ENCODE measurements at regions not wholly inside any gene's neighbourhood (a gene's known extent, or its start where the extent isn't known, plus 50 kb on each side); places are given as distances from the start of the nearest gene placed in this dataset.
"Not testable (repeated sequence)": the region's sequence is repeated elsewhere in the genome, so short reads cannot be mapped to it uniquely, and the experiment has no call there.

- Histone ChIP-seq H4K20me1 (ENCODE audit: control insufficient read depth, insufficient read depth) (no peaks in the 10 kb centered on the region), H3K27ac (ENCODE audit: control insufficient read depth, insufficient read depth) (no peak overlapping the region), H3K4me1 (ENCODE audit: control insufficient read depth, insufficient read depth, low read length) (no peaks in the 10 kb centered on the region), H3K79me2 (ENCODE audit: control insufficient read depth, insufficient read depth, low read length) (no peaks in the 10 kb centered on the region), H2AFZ (ENCODE audit: control insufficient read depth, low read depth, low read length) (no peak overlapping the region), H3K36me3 (ENCODE audit: control insufficient read depth in 2 of 2, insufficient read depth in 2 of 2, low read length in 1 of 2) (no peaks in the 10 kb centered on the region), H3K9me3 (replicated peaks; ENCODE audit: control insufficient read depth, insufficient read depth, low read length) (no peaks in the 10 kb centered on the region), H3K27me3 (replicated peaks in 1 of 2; ENCODE audit: control insufficient read depth in 2 of 2, insufficient read depth in 2 of 2, low read length in 1 of 2) (no peaks in the 10 kb centered on the region), H3K4me3 (no peak overlapping the region), H3K4me2 (ENCODE audit: control insufficient read depth, insufficient read depth) (no peak overlapping the region), H3K9ac (ENCODE audit: control insufficient read depth, insufficient read depth, low read length) (no peak overlapping the region)
- no peak for FAIRE-seq
- 5% methylated on average over 27 of the region's 27 CpGs for WGBS (ENCODE audit: insufficient coverage, insufficient replicate concordance, low lambda C conversion rate, missing lambda C conversion rate)
- intact Hi-C loops (cut with micrococcal nuclease; ENCODE audit: unreplicated experiment) (loop anchor here (1.0 to 10.0 kb wide), 2 partner anchors 77 to 615 kb away; partner anchors contain the start of gene GADD45G), in situ Hi-C loops (cut with MboI) (loop anchor here (10.0 kb wide), 1 partner anchor 545 kb away; no protein-coding TSS in a partner anchor)
- DNase-seq (ENCODE audit: low read depth, low spot score): no peak
- CTCF ChIA-PET: interaction anchor here (0.7 kb wide), 1 partner anchor 622 kb away, joined by 3 read pairs; no protein-coding TSS in a partner anchor
- TF ChIP-seq RAD21 (IDR thresholded peaks at IDR 0.05; ENCODE audit: insufficient read depth, low read depth, low read length) (peak; percentile 65), SMC3 (IDR thresholded peaks at IDR 0.05; ENCODE audit: borderline replicate concordance, low read length) (peak; percentile 61), CHD4 (IDR thresholded peaks at IDR 0.05) (no peak), ATF7 (IDR thresholded peaks at IDR 0.05; ENCODE audit: low read depth) (no peak)
- TF ChIP-seq, protein P1, sequence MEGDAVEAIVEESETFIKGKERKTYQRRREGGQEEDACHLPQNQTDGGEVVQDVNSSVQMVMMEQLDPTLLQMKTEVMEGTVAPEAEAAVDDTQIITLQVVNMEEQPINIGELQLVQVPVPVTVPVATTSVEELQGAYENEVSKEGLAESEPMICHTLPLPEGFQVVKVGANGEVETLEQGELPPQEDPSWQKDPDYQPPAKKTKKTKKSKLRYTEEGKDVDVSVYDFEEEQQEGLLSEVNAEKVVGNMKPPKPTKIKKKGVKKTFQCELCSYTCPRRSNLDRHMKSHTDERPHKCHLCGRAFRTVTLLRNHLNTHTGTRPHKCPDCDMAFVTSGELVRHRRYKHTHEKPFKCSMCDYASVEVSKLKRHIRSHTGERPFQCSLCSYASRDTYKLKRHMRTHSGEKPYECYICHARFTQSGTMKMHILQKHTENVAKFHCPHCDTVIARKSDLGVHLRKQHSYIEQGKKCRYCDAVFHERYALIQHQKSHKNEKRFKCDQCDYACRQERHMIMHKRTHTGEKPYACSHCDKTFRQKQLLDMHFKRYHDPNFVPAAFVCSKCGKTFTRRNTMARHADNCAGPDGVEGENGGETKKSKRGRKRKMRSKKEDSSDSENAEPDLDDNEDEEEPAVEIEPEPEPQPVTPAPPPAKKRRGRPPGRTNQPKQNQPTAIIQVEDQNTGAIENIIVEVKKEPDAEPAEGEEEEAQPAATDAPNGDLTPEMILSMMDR (IDR thresholded peaks at IDR 0.05 in 2 of 3, conservative IDR thresholded peaks at IDR 0.05 in 1 of 3; ENCODE audit: control insufficient read depth in 2 of 3, extremely low read depth in 1 of 3, insufficient read depth in 1 of 3, low read depth in 3 of 3, low read length in 3 of 3): peak; percentile 47 to 66 (median 47); a peak in 5 of 6 replicates
- ATAC-seq: peak; percentile 61
- BruUV-seq (replicated peaks): no TSS peak
- RAD21 ChIA-PET (ENCODE audit: unreplicated experiment): no interaction called here
- SMC1A ChIA-PET (ENCODE audit: uncharacterized antibody, unreplicated experiment): interaction anchor here (1.0 kb wide), 1 partner anchor 622 kb away, joined by 3 read pairs; no protein-coding TSS in a partner anchor
- POLR2A ChIA-PET: no interaction called here
Measured at GRCh38 chr9:90219548-90220118, 423.0 kb downstream of the DIRAS2 start.

- intact Hi-C loops (cut with micrococcal nuclease; ENCODE audit: unreplicated experiment); H3K27me3 ChIP-seq (replicated peaks in 1 of 2; ENCODE audit: control insufficient read depth in 2 of 2, insufficient read depth in 2 of 2, low read length in 1 of 2); H3K79me2 ChIP-seq (ENCODE audit: control insufficient read depth, insufficient read depth, low read length); BruUV-seq (replicated peaks); SMC1A ChIA-PET (ENCODE audit: uncharacterized antibody, unreplicated experiment); H3K9me3 ChIP-seq (replicated peaks; ENCODE audit: control insufficient read depth, insufficient read depth, low read length); H3K9ac ChIP-seq (ENCODE audit: control insufficient read depth, insufficient read depth, low read length); POLR2A ChIA-PET; CTCF ChIA-PET; FAIRE-seq; H3K4me1 ChIP-seq (ENCODE audit: control insufficient read depth, insufficient read depth, low read length); RAD21 ChIA-PET (ENCODE audit: unreplicated experiment); H3K27ac ChIP-seq (ENCODE audit: control insufficient read depth, insufficient read depth); H3K36me3 ChIP-seq (ENCODE audit: control insufficient read depth in 2 of 2, insufficient read depth in 2 of 2, low read length in 1 of 2); DNase-seq (ENCODE audit: low read depth, low spot score); H4K20me1 ChIP-seq (ENCODE audit: control insufficient read depth, insufficient read depth); H3K4me2 ChIP-seq (ENCODE audit: control insufficient read depth, insufficient read depth); H2AFZ ChIP-seq (ENCODE audit: control insufficient read depth, low read depth, low read length); ATAC-seq; H3K4me3 ChIP-seq: not testable (repeated sequence)
- in situ Hi-C loops (cut with MboI): loop anchor here (10.0 kb wide), 1 partner anchor 543 kb away; no protein-coding TSS in a partner anchor
- WGBS (ENCODE audit: insufficient coverage, insufficient replicate concordance, low lambda C conversion rate, missing lambda C conversion rate): 58% methylated on average over 11 of the region's 18 CpGs
Measured at GRCh38 chr9:90221899-90222298, 420.7 kb downstream of the DIRAS2 start.
